ENCODE measurements at regions not wholly inside any gene's neighbourhood (a gene's known extent, or its start where the extent isn't known, plus 50 kb on each side); places are given as distances from the start of the nearest gene placed in this dataset.

GRCh38 chr2:181348107-181348837 is 108.9 kb upstream of the ITGA4 start:
- intact Hi-C loops (cut with DNase I) = no loop called here

GRCh38 chr2:181352158-181352557 is 105.0 kb upstream of the ITGA4 start:
- Histone ChIP-seq H3K27ac (ENCODE audit: low read depth in 2 of 2, low read length in 2 of 2) (no peak overlapping the region), H3K4me1 (ENCODE audit: control insufficient read depth in 2 of 3, insufficient read depth in 2 of 3, low read depth in 1 of 3, low read length in 3 of 3) (no peaks in the 10 kb centered on the region), H3K4me3 (ENCODE audit: low read length in 3 of 3) (no peak overlapping the region), H3K9me3 (ENCODE audit: control insufficient read depth in 2 of 3, insufficient read depth in 1 of 3, low read length in 3 of 3) (no peaks in the 10 kb centered on the region), H3K27me3 (ENCODE audit: control insufficient read depth, insufficient read depth, low read length) (no peaks in the 10 kb centered on the region), H3K36me3 (ENCODE audit: control insufficient read depth in 2 of 3, insufficient read depth in 3 of 3, low read length in 3 of 3) (no peaks in the 10 kb centered on the region), H3K9ac (ENCODE audit: low read length in 3 of 3) (no peak overlapping the region)
- FAIRE-seq (no peak), DNase-seq (no peak)
- intact Hi-C loops (cut with DNase I) = no loop called here
- no peak for TF ChIP-seq CTCF (IDR thresholded peaks at IDR 0.05; ENCODE audit: borderline replicate concordance, extremely low read depth, insufficient read depth)

More at GRCh38 chr2:181348107-181348837, 108.9 kb upstream of the ITGA4 start:
- no peak overlapping the region for H3K4me3 ChIP-seq (ENCODE audit: low read length in 3 of 3)
- no peak overlapping the region for H3K9ac ChIP-seq (ENCODE audit: low read length in 3 of 3)
- no peaks in the 10 kb centered on the region for H3K27me3 ChIP-seq (ENCODE audit: control insufficient read depth, insufficient read depth, low read length)
- no peak for TF ChIP-seq CTCF (IDR thresholded peaks at IDR 0.05; ENCODE audit: borderline replicate concordance, extremely low read depth, insufficient read depth)
- no peaks in the 10 kb centered on the region for H3K4me1 ChIP-seq (ENCODE audit: control insufficient read depth in 2 of 3, insufficient read depth in 2 of 3, low read depth in 1 of 3, low read length in 3 of 3)
- no peaks in the 10 kb centered on the region for H3K9me3 ChIP-seq (ENCODE audit: control insufficient read depth in 2 of 3, insufficient read depth in 1 of 3, low read length in 3 of 3)
- no peak overlapping the region for H3K27ac ChIP-seq (ENCODE audit: low read depth in 2 of 2, low read length in 2 of 2)
- H3K36me3 ChIP-seq (ENCODE audit: control insufficient read depth in 2 of 3, insufficient read depth in 3 of 3, low read length in 3 of 3) = no peaks in the 10 kb centered on the region
- FAIRE-seq = no peak
- no peak for DNase-seq

- Histone ChIP-seq H3K9ac (ENCODE audit: low read length in 3 of 3) (no peak overlapping the region), H3K4me3 (ENCODE audit: low read length in 3 of 3) (no peak overlapping the region), H3K27me3 (ENCODE audit: control insufficient read depth, insufficient read depth, low read length) (no peaks in the 10 kb centered on the region), H3K27ac (ENCODE audit: low read depth in 2 of 2, low read length in 2 of 2) (no peak overlapping the region), H3K9me3 (ENCODE audit: control insufficient read depth in 2 of 3, insufficient read depth in 1 of 3, low read length in 3 of 3) (no peaks in the 10 kb centered on the region), H3K4me1 (ENCODE audit: control insufficient read depth in 2 of 3, insufficient read depth in 2 of 3, low read depth in 1 of 3, low read length in 3 of 3) (no peaks in the 10 kb centered on the region), H3K36me3 (ENCODE audit: control insufficient read depth in 2 of 3, insufficient read depth in 3 of 3, low read length in 3 of 3) (no peaks in the 10 kb centered on the region)
- intact Hi-C loops (cut with DNase I) = no loop called here
- FAIRE-seq = no peak
- no peak for DNase-seq
- TF ChIP-seq CTCF (IDR thresholded peaks at IDR 0.05; ENCODE audit: borderline replicate concordance, extremely low read depth, insufficient read depth) = no peak
Measured at GRCh38 chr2:181354626-181355025, 102.6 kb upstream of the ITGA4 start.

Measured in kidney (tissue), 13 donors.